ENCODE measurements at regions not wholly inside any gene's neighbourhood (a gene's known extent, or its start where the extent isn't known, plus 50 kb on each side); places are given as distances from the start of the nearest gene placed in this dataset.

GRCh38 chr9:82192211-82192610 is 203.6 kb downstream of the SPATA31D1 start:
- Mint-ChIP-seq H3K4me1 (ENCODE audit: low read depth) (peaks cover 10% of the 10 kb centered on the region), H3K27me3 (no peaks in the 10 kb centered on the region), H3K27ac (no peak overlapping the region), H3K36me3 (ENCODE audit: low read depth) (no peaks in the 10 kb centered on the region), H3K4me3 (no peak overlapping the region), H3K9me3 (peaks cover 23% of the 10 kb centered on the region)
- intact Hi-C loops (cut with micrococcal nuclease), result no loop called here

- intact Hi-C loops (cut with micrococcal nuclease), result no loop called here
- H3K4me1 Mint-ChIP-seq (ENCODE audit: low read depth), result peaks cover 6% of the 10 kb centered on the region
- peaks cover 23% of the 10 kb centered on the region for H3K9me3 Mint-ChIP-seq
- no peaks in the 10 kb centered on the region for H3K36me3 Mint-ChIP-seq (ENCODE audit: low read depth)
- H3K4me3 Mint-ChIP-seq, result no peak overlapping the region
- H3K27ac Mint-ChIP-seq, result no peak overlapping the region
- H3K27me3 Mint-ChIP-seq, result no peaks in the 10 kb centered on the region
Measured at GRCh38 chr9:82196622-82197441, 208.3 kb downstream of the SPATA31D1 start.

- Mint-ChIP-seq H3K36me3 (ENCODE audit: low read depth) (no peaks in the 10 kb centered on the region), H3K27me3 (no peaks in the 10 kb centered on the region), H3K4me1 (ENCODE audit: low read depth) (no peaks in the 10 kb centered on the region), H3K27ac (no peak overlapping the region), H3K4me3 (no peak overlapping the region), H3K9me3 (no peaks in the 10 kb centered on the region)
- intact Hi-C loops (cut with micrococcal nuclease), result no loop called here
Measured at GRCh38 chr9:82201196-82201595, 212.6 kb downstream of the SPATA31D1 start.

GRCh38 chr9:82202808-82203207 is 214.2 kb downstream of the SPATA31D1 start:
- Mint-ChIP-seq H3K27ac (no peak overlapping the region), H3K27me3 (no peaks in the 10 kb centered on the region), H3K4me1 (ENCODE audit: low read depth) (no peaks in the 10 kb centered on the region), H3K36me3 (ENCODE audit: low read depth) (no peaks in the 10 kb centered on the region), H3K4me3 (no peak overlapping the region), H3K9me3 (no peaks in the 10 kb centered on the region)
- intact Hi-C loops (cut with micrococcal nuclease), result no loop called here

- Mint-ChIP-seq H3K4me3 (no peak overlapping the region), H3K9me3 (no peaks in the 10 kb centered on the region), H3K27ac (no peak overlapping the region), H3K4me1 (ENCODE audit: low read depth) (no peaks in the 10 kb centered on the region), H3K36me3 (ENCODE audit: low read depth) (no peaks in the 10 kb centered on the region), H3K27me3 (no peaks in the 10 kb centered on the region)
- intact Hi-C loops (cut with micrococcal nuclease), result no loop called here
Measured at GRCh38 chr9:82206490-82206889, 217.9 kb downstream of the SPATA31D1 start.

GRCh38 chr9:82206946-82207345 is 218.4 kb downstream of the SPATA31D1 start:
- no peaks in the 10 kb centered on the region for H3K9me3 Mint-ChIP-seq
- H3K27me3 Mint-ChIP-seq, result no peaks in the 10 kb centered on the region
- H3K27ac Mint-ChIP-seq, result no peak overlapping the region
- no peak overlapping the region for H3K4me3 Mint-ChIP-seq
- no peaks in the 10 kb centered on the region for H3K36me3 Mint-ChIP-seq (ENCODE audit: low read depth)
- intact Hi-C loops (cut with micrococcal nuclease), result no loop called here
- no peaks in the 10 kb centered on the region for H3K4me1 Mint-ChIP-seq (ENCODE audit: low read depth)

- Mint-ChIP-seq H3K27ac (no peak overlapping the region), H3K4me3 (no peak overlapping the region), H3K36me3 (ENCODE audit: low read depth) (no peaks in the 10 kb centered on the region), H3K4me1 (ENCODE audit: low read depth) (no peaks in the 10 kb centered on the region), H3K9me3 (no peaks in the 10 kb centered on the region), H3K27me3 (no peaks in the 10 kb centered on the region)
- intact Hi-C loops (cut with micrococcal nuclease), result no loop called here
Measured at GRCh38 chr9:82208741-82209450, 220.3 kb downstream of the SPATA31D1 start.

GRCh38 chr9:82209797-82210470 is 221.4 kb downstream of the SPATA31D1 start:
- Mint-ChIP-seq H3K27me3 (no peaks in the 10 kb centered on the region), H3K9me3 (no peaks in the 10 kb centered on the region), H3K4me1 (ENCODE audit: low read depth) (no peaks in the 10 kb centered on the region), H3K27ac (no peak overlapping the region), H3K36me3 (ENCODE audit: low read depth) (no peaks in the 10 kb centered on the region), H3K4me3 (no peak overlapping the region)
- intact Hi-C loops (cut with micrococcal nuclease), result no loop called here

GRCh38 chr9:82212885-82213284 is 224.3 kb downstream of the SPATA31D1 start:
- intact Hi-C loops (cut with micrococcal nuclease), result no loop called here
- no peaks in the 10 kb centered on the region for H3K27me3 Mint-ChIP-seq
- no peaks in the 10 kb centered on the region for H3K36me3 Mint-ChIP-seq (ENCODE audit: low read depth)

GRCh38 chr9:82216435-82216834 is 227.9 kb downstream of the SPATA31D1 start:
- Mint-ChIP-seq H3K27me3 (no peaks in the 10 kb centered on the region), H3K9me3 (peaks cover 16% of the 10 kb centered on the region), H3K4me1 (ENCODE audit: low read depth) (no peaks in the 10 kb centered on the region), H3K4me3 (no peak overlapping the region), H3K36me3 (ENCODE audit: low read depth) (no peaks in the 10 kb centered on the region), H3K27ac (no peak overlapping the region)
- intact Hi-C loops (cut with micrococcal nuclease), result no loop called here

More at GRCh38 chr9:82212885-82213284, 224.3 kb downstream of the SPATA31D1 start:
- no peaks in the 10 kb centered on the region for H3K4me1 Mint-ChIP-seq (ENCODE audit: low read depth)
- H3K27ac Mint-ChIP-seq, result no peak overlapping the region
- no peak overlapping the region for H3K4me3 Mint-ChIP-seq
- peaks cover 16% of the 10 kb centered on the region for H3K9me3 Mint-ChIP-seq

GRCh38 chr9:82223442-82223841 is 234.9 kb downstream of the SPATA31D1 start:
- Mint-ChIP-seq H3K9me3 (peaks cover 10% of the 10 kb centered on the region), H3K4me3 (no peak overlapping the region), H3K36me3 (ENCODE audit: low read depth) (no peaks in the 10 kb centered on the region), H3K27me3 (no peaks in the 10 kb centered on the region), H3K4me1 (ENCODE audit: low read depth) (no peaks in the 10 kb centered on the region), H3K27ac (no peak overlapping the region)
- intact Hi-C loops (cut with micrococcal nuclease), result no loop called here

GRCh38 chr9:82231411-82231810 is 242.8 kb downstream of the SPATA31D1 start:
- Mint-ChIP-seq H3K36me3 (ENCODE audit: low read depth) (peaks cover 14% of the 10 kb centered on the region), H3K4me3 (no peak overlapping the region), H3K27me3 (no peaks in the 10 kb centered on the region), H3K4me1 (ENCODE audit: low read depth) (peaks cover 19% of the 10 kb centered on the region), H3K27ac (no peak overlapping the region), H3K9me3 (peaks cover 44% of the 10 kb centered on the region)
- intact Hi-C loops (cut with micrococcal nuclease), result no loop called here

GRCh38 chr9:82234160-82234943 is 245.8 kb downstream of the SPATA31D1 start:
- no peak overlapping the region for H3K4me3 Mint-ChIP-seq
- no peak overlapping the region for H3K27ac Mint-ChIP-seq
- intact Hi-C loops (cut with micrococcal nuclease), result no loop called here
- H3K27me3 Mint-ChIP-seq, result no peaks in the 10 kb centered on the region
- H3K9me3 Mint-ChIP-seq, result peaks cover 43% of the 10 kb centered on the region
- peaks cover 14% of the 10 kb centered on the region for H3K36me3 Mint-ChIP-seq (ENCODE audit: low read depth)
- H3K4me1 Mint-ChIP-seq (ENCODE audit: low read depth), result peaks cover 19% of the 10 kb centered on the region

Measured in dendritic cell treated with granulocyte-macrophage colony-stimulating factor and Interleukin-4, amounts not matched to agents 40 ng/mL and 50 ng/mL, for 4 days (primary cell).